ENCODE measurements at regions not wholly inside any gene's neighbourhood (a gene's known extent, or its start where the extent isn't known, plus 50 kb on each side); places are given as distances from the start of the nearest gene placed in this dataset.

DNA sequence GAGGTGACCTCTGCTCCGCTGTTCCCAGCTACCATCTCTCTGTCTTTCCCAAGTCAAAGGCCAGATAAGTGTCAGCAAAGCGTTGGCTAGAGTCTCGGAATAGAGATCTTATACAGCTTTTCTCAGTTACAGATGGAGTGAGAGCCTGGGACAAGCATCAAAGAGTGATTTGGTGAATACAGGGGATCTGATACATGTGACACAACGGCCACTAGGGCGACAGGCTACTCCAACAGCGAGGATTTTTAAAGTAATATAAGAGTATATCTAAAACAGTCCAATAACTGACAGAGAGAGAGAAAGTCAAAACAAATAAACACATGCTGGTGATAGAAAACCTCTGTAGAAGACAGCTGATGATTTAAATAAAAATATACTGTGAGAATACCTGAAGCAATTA is 433.1 kb upstream of the SMIM31 start:
- Histone ChIP-seq H3K9ac (replicated peaks in 1 of 4; ENCODE audit: extremely low read depth in 1 of 4, low read depth in 3 of 4, low read length in 3 of 4) (no peak overlapping the region), H3K79me1 (ENCODE audit: low read depth, low read length) (no peaks in the 10 kb centered on the region), H2BK20ac (ENCODE audit: low read length) (no peak overlapping the region), H3K4ac (replicated peaks; ENCODE audit: insufficient read length, low read depth, low read length) (no peak overlapping the region), H3K23ac (ENCODE audit: insufficient read length) (no peak overlapping the region), H4K91ac (replicated peaks; ENCODE audit: insufficient read length, low read length) (no peak overlapping the region), H2BK5ac (ENCODE audit: low read depth, low read length) (no peak overlapping the region), H2AFZ (ENCODE audit: low read length) (peak overlapping the region; percentile 26; the same call in 1 of the 2 replicates), H3K56ac (replicated peaks; ENCODE audit: insufficient read length, low read depth, low read length) (no peak overlapping the region), H2BK15ac (ENCODE audit: low read length) (no peak overlapping the region), H4K5ac (ENCODE audit: insufficient read length, low read depth, low read length) (no peak overlapping the region), H3K14ac (ENCODE audit: insufficient read length) (no peak overlapping the region), H3K36me3 (ENCODE audit: control insufficient read depth in 2 of 4, insufficient read depth in 4 of 4, low read length in 3 of 4) (no peaks in the 10 kb centered on the region), H3K79me2 (ENCODE audit: control insufficient read depth in 1 of 2, insufficient read depth in 2 of 2, low read length in 2 of 2) (no peaks in the 10 kb centered on the region), H4K20me1 (replicated peaks in 1 of 2; ENCODE audit: control insufficient read depth in 1 of 2, insufficient read depth in 2 of 2, low read length in 2 of 2) (no peaks in the 10 kb centered on the region), H3K9me3 (ENCODE audit: insufficient read depth in 2 of 2, low read depth in 1 of 2, low read length in 1 of 2) (no peaks in the 10 kb centered on the region), H3K23me2 (ENCODE audit: low read depth, low read length) (no peaks in the 10 kb centered on the region), H2BK120ac (replicated peaks; ENCODE audit: low read depth, low read length) (no peak overlapping the region), H3K18ac (ENCODE audit: extremely low read depth, low read length) (no peak overlapping the region), H3K4me1 (replicated peaks in 1 of 4; ENCODE audit: control insufficient read depth in 3 of 4, insufficient read depth in 4 of 4, low read length in 3 of 4) (no peaks in the 10 kb centered on the region), H2AK5ac (ENCODE audit: low read depth, low read length) (no peak overlapping the region), H3K4me3 (ENCODE audit: extremely low read depth in 1 of 4, insufficient read depth in 2 of 4, low read depth in 3 of 4, low read length in 4 of 4) (no peak overlapping the region), H3K27ac (ENCODE audit: low read depth, low read length) (no peak overlapping the region), H3K27me3 (replicated peaks in 1 of 4; ENCODE audit: control insufficient read depth in 3 of 4, extremely low read depth in 1 of 4, insufficient read depth in 3 of 4, low read length in 3 of 4) (no peaks in the 10 kb centered on the region), H3K4me2 (ENCODE audit: insufficient read depth in 1 of 2, low read depth in 2 of 2, low read length in 2 of 2) (no peak overlapping the region), H4K8ac (ENCODE audit: extremely low read depth, insufficient read depth, low read length) (no peak overlapping the region), H2BK12ac (ENCODE audit: low read depth, low read length) (no peak overlapping the region)
- ChIA-PET POLR2A (ENCODE audit: partially characterized antibody) (no interaction called here), CTCF (ENCODE audit: partially characterized antibody) (interaction anchor here (0.6 to 1.0 kb wide), 3 partner anchors 14 to 39 kb away, joined by 3 to 4 read pairs (median 3); no protein-coding TSS in a partner anchor)
- 78% methylated on average over 6 of the region's 6 CpGs; no CpG with 5 or more reads in 1 of the 2 experiments for WGBS, 2 experiments (ENCODE audit: extremely low coverage in 1 of 2, insufficient coverage in 1 of 2, insufficient read length in 1 of 2, insufficient replicate concordance in 2 of 2, low coverage in 1 of 2, low lambda C conversion rate in 2 of 2, missing lambda C conversion rate in 1 of 2)
- no peak for FAIRE-seq
- no peak for DNase-seq (ENCODE audit: low read depth in 1 of 2, low spot score in 2 of 2)
- TF ChIP-seq RNF2 (IDR thresholded peaks at IDR 0.05; ENCODE audit: borderline replicate concordance, low read depth, low read length, missing control alignments, poor library complexity, severe bottlenecking), result no peak
- TF ChIP-seq, protein P1, sequence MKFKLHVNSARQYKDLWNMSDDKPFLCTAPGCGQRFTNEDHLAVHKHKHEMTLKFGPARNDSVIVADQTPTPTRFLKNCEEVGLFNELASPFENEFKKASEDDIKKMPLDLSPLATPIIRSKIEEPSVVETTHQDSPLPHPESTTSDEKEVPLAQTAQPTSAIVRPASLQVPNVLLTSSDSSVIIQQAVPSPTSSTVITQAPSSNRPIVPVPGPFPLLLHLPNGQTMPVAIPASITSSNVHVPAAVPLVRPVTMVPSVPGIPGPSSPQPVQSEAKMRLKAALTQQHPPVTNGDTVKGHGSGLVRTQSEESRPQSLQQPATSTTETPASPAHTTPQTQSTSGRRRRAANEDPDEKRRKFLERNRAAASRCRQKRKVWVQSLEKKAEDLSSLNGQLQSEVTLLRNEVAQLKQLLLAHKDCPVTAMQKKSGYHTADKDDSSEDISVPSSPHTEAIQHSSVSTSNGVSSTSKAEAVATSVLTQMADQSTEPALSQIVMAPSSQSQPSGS (IDR thresholded peaks at IDR 0.05; ENCODE audit: low read length), result no peak
- TF ChIP-seq EGR1 (IDR thresholded peaks at IDR 0.05; ENCODE audit: borderline replicate concordance, low read depth, low read length), result no peak
- TF ChIP-seq, protein P2, sequence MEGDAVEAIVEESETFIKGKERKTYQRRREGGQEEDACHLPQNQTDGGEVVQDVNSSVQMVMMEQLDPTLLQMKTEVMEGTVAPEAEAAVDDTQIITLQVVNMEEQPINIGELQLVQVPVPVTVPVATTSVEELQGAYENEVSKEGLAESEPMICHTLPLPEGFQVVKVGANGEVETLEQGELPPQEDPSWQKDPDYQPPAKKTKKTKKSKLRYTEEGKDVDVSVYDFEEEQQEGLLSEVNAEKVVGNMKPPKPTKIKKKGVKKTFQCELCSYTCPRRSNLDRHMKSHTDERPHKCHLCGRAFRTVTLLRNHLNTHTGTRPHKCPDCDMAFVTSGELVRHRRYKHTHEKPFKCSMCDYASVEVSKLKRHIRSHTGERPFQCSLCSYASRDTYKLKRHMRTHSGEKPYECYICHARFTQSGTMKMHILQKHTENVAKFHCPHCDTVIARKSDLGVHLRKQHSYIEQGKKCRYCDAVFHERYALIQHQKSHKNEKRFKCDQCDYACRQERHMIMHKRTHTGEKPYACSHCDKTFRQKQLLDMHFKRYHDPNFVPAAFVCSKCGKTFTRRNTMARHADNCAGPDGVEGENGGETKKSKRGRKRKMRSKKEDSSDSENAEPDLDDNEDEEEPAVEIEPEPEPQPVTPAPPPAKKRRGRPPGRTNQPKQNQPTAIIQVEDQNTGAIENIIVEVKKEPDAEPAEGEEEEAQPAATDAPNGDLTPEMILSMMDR (IDR thresholded peaks at IDR 0.05; ENCODE audit: control extremely low read depth in 1 of 3, insufficient read depth in 1 of 3, low read depth in 1 of 3, low read length in 3 of 3), result peak in 2 of 3 experiments; percentile 11 to 30; a peak in 3 of 4 replicates
- TF ChIP-seq CHD1 (IDR thresholded peaks at IDR 0.05; ENCODE audit: low read depth, low read length), result no peak
- no peak for TF ChIP-seq SAP30 (IDR thresholded peaks at IDR 0.05; ENCODE audit: insufficient read depth, insufficient replicate concordance, low read length)
- no peak for TF ChIP-seq JUN (IDR thresholded peaks at IDR 0.05; ENCODE audit: low read depth, low read length)

Data from H1 (cell line).